ENCODE measurements at regions not wholly inside any gene's neighbourhood (a gene's known extent, or its start where the extent isn't known, plus 50 kb on each side); places are given as distances from the start of the nearest gene placed in this dataset.
A peak's percentile ranks its signal among the peaks of the same experiment; 100 is the strongest.

GRCh38 chr3:106332129-106332528 lies 463.3 kb upstream of the CBLB start:
- H3K27ac ChIP-seq, result no peak overlapping the region
- ATAC-seq, result no peak
- H3K27me3 ChIP-seq, result no peaks in the 10 kb centered on the region
- H3K36me3 ChIP-seq, result no peaks in the 10 kb centered on the region
- no peak overlapping the region for H3K4me3 ChIP-seq
- intact Hi-C loops (cut with DNase I; ENCODE audit: low total_unique reads), result no loop called here
- TF ChIP-seq POLR2A (IDR thresholded peaks at IDR 0.05), result no peak
- TF ChIP-seq, protein P1, sequence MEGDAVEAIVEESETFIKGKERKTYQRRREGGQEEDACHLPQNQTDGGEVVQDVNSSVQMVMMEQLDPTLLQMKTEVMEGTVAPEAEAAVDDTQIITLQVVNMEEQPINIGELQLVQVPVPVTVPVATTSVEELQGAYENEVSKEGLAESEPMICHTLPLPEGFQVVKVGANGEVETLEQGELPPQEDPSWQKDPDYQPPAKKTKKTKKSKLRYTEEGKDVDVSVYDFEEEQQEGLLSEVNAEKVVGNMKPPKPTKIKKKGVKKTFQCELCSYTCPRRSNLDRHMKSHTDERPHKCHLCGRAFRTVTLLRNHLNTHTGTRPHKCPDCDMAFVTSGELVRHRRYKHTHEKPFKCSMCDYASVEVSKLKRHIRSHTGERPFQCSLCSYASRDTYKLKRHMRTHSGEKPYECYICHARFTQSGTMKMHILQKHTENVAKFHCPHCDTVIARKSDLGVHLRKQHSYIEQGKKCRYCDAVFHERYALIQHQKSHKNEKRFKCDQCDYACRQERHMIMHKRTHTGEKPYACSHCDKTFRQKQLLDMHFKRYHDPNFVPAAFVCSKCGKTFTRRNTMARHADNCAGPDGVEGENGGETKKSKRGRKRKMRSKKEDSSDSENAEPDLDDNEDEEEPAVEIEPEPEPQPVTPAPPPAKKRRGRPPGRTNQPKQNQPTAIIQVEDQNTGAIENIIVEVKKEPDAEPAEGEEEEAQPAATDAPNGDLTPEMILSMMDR (IDR thresholded peaks at IDR 0.05 in 4 of 5, conservative IDR thresholded peaks at IDR 0.05 in 1 of 5), result no peak
- in situ Hi-C loops (cut with MboI; ENCODE audit: low sequenced_read_pairs in 4 of 4), result no loop called here
- no peaks in the 10 kb centered on the region for H3K9me3 ChIP-seq
- H3K4me1 ChIP-seq, result no peaks in the 10 kb centered on the region
- no peak for DNase-seq

GRCh38 chr3:106332884-106333283 lies 464.1 kb upstream of the CBLB start:
- no peaks in the 10 kb centered on the region for H3K36me3 ChIP-seq
- no peak overlapping the region for H3K4me3 ChIP-seq
- TF ChIP-seq, protein P1 (IDR thresholded peaks at IDR 0.05 in 4 of 5, conservative IDR thresholded peaks at IDR 0.05 in 1 of 5), result no peak
- no peak for TF ChIP-seq POLR2A (IDR thresholded peaks at IDR 0.05)
- no peak overlapping the region for H3K27ac ChIP-seq
- H3K27me3 ChIP-seq, result no peaks in the 10 kb centered on the region
- in situ Hi-C loops (cut with MboI; ENCODE audit: low sequenced_read_pairs in 4 of 4) (no loop called here), intact Hi-C loops (cut with DNase I; ENCODE audit: low total_unique reads) (no loop called here)
- DNase-seq, result no peak
- peak in 1 of 2 donors; percentile 18 for ATAC-seq
- H3K9me3 ChIP-seq, result no peaks in the 10 kb centered on the region
- H3K4me1 ChIP-seq, result no peaks in the 10 kb centered on the region

- no peak for DNase-seq
- intact Hi-C loops (cut with DNase I; ENCODE audit: low total_unique reads), result no loop called here
- Histone ChIP-seq H3K27me3 (no peaks in the 10 kb centered on the region), H3K4me3 (no peak overlapping the region), H3K9me3 (no peaks in the 10 kb centered on the region), H3K4me1 (no peaks in the 10 kb centered on the region), H3K27ac (no peak overlapping the region), H3K36me3 (no peaks in the 10 kb centered on the region)
- in situ Hi-C loops (cut with MboI; ENCODE audit: low sequenced_read_pairs in 4 of 4), result no loop called here
- ATAC-seq, result no peak
- TF ChIP-seq POLR2A (IDR thresholded peaks at IDR 0.05), result no peak
- TF ChIP-seq, protein P1 (IDR thresholded peaks at IDR 0.05 in 4 of 5, conservative IDR thresholded peaks at IDR 0.05 in 1 of 5), result no peak
Observed at GRCh38 chr3:106333911-106334618, 465.3 kb upstream of the CBLB start.

GRCh38 chr3:106336619-106337018 lies 467.8 kb upstream of the CBLB start:
- Histone ChIP-seq H3K4me1 (peaks cover 2 to 8% of the 10 kb centered on the region in 2 donors), H3K27ac (no peak overlapping the region), H3K4me3 (no peak overlapping the region), H3K27me3 (no peaks in the 10 kb centered on the region), H3K9me3 (no peaks in the 10 kb centered on the region), H3K36me3 (no peaks in the 10 kb centered on the region)
- no peak for TF ChIP-seq POLR2A (IDR thresholded peaks at IDR 0.05)
- TF ChIP-seq, protein P1 (IDR thresholded peaks at IDR 0.05 in 4 of 5, conservative IDR thresholded peaks at IDR 0.05 in 1 of 5), result no peak
- in situ Hi-C loops (cut with MboI; ENCODE audit: low sequenced_read_pairs in 4 of 4), result no loop called here
- intact Hi-C loops (cut with DNase I; ENCODE audit: low total_unique reads), result no loop called here
- no peak for ATAC-seq
- DNase-seq, result no peak

DNA sequence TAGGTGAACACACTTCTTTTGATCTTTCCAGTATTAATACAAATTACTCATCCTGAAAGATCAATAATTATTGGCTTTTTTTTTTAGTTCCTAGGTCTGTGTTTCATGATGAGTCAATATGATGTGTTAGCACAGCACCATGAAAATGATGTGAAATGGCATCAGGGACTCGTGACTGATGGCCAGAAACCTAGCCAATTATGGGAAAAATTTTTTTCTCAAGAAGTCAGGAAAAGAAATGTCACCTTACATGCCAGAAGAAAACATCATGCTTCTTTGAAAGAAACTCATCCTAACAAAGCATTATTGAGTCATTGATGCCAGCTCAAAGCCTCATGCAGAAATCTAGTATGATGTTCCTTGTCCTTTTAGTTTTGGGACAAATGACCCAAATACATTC lies 468.3 kb upstream of the CBLB start:
- Histone ChIP-seq H3K36me3 (no peaks in the 10 kb centered on the region), H3K4me3 (no peak overlapping the region), H3K4me1 (peaks cover 7 to 13% of the 10 kb centered on the region in 2 donors), H3K9me3 (no peaks in the 10 kb centered on the region), H3K27me3 (no peaks in the 10 kb centered on the region), H3K27ac (no peak overlapping the region)
- ATAC-seq, result no peak
- in situ Hi-C loops (cut with MboI; ENCODE audit: low sequenced_read_pairs in 4 of 4) (no loop called here), intact Hi-C loops (cut with DNase I; ENCODE audit: low total_unique reads) (no loop called here)
- TF ChIP-seq, protein P1 (IDR thresholded peaks at IDR 0.05 in 4 of 5, conservative IDR thresholded peaks at IDR 0.05 in 1 of 5), result no peak
- no peak for TF ChIP-seq POLR2A (IDR thresholded peaks at IDR 0.05)
- no peak for DNase-seq
